HepG2 (cell line): ENCODE measurements at regions not wholly inside any gene's neighbourhood (a gene's known extent, or its start where the extent isn't known, plus 50 kb on each side); places are given as distances from the start of the nearest gene placed in this dataset.

Source experiments
- ATAC-seq: fragments of 200-7000 bp; cut with Tn5 transposase; 3 replicates; pipeline ENCODE4 v1.9.1; 2020; ENCODE audit warnings: mild to moderate bottlenecking, moderate library complexity
- BruUV-seq: library from RNA; stranded (reverse); fragments of 400-500 nt; replicated peaks from 2 replicates; lab custom pipeline; 2021; lab: Mats Ljungman, UMichigan
- CTCF ChIA-PET: fragments of 300-600 bp; formaldehyde crosslinking; extraction: SDS; loops from one replicate; lab custom pipeline; 2021; ENCODE audit warnings: low total read pairs, inconsistent platforms, low intra/inter-chr PET ratio; lab: Yijun Ruan, JAX
- POLR2A ChIA-PET: fragments of 350-600 bp; sonication (Branson Sonifier 250); formaldehyde crosslinking; loops from one replicate; lab custom pipeline; 2020; ENCODE audit warnings: antibody characterized with exemption, inconsistent platforms; lab: Yijun Ruan, JAX
- DNase-seq: peaks from one replicate; pipeline ENCODE4 v3.0.0-alpha.2; 2015; ENCODE audit warnings: low spot score
- FAIRE-seq: peaks from 3 replicates; lab custom pipeline; 2011; peaks lifted over from hg19 to GRCh38; lab: Jason Lieb, UNC
- H2AFZ ChIP-seq: one replicate; pipeline ENCODE4 v1.6.1; 2011; ENCODE audit warnings: low read length, inconsistent platforms
- H3K27ac ChIP-seq: fragments of 300-600 bp; 3 replicates; pipeline ENCODE4 v1.8.0; 2011; ENCODE audit warnings: mixed run types, mild to moderate bottlenecking, mixed read lengths, low read length, inconsistent platforms; ENCODE audit not compliant: insufficient read depth; ENCODE audit errors: extremely low read length
- H3K27me3 ChIP-seq, 2 experiments: fragments of 200-600 bp in 1 of 2; 2 replicates in 1 of 2; 3 replicates in 1 of 2; pipeline versions ENCODE4 v1.6.0 to v1.8.0; 2011; ENCODE audit warnings: low read length in 2 of 2, mild to moderate bottlenecking in 2 of 2, moderate library complexity in 2 of 2, inconsistent platforms in 1 of 2; ENCODE audit not compliant: insufficient read depth in 2 of 2, control insufficient read depth in 1 of 2
- H3K36me3 ChIP-seq, 2 experiments: fragments of 200-600 bp in 1 of 2; replicated peaks in 1 of 2; 2 replicates in 1 of 2; 3 replicates in 1 of 2; pipeline versions ENCODE4 v1.5.1 to v1.8.0; 2011; ENCODE audit warnings: low read length in 2 of 2, inconsistent platforms in 1 of 2; ENCODE audit not compliant: insufficient read depth in 2 of 2, control insufficient read depth in 1 of 2
- H3K4me1 ChIP-seq: 2 replicates; pipeline ENCODE4 v1.5.1; 2012; ENCODE audit warnings: low read length, inconsistent platforms; ENCODE audit not compliant: insufficient read depth
- H3K4me2 ChIP-seq: 2 replicates; pipeline ENCODE4 v1.6.0; 2011; ENCODE audit warnings: low read depth, low read length, inconsistent platforms
- H3K4me3 ChIP-seq, 3 experiments: fragments of 200-600 bp in 1 of 3; sonication (generic), shearing (Covaris generic) in 1 of 3; replicated peaks in 1 of 3; 2 replicates each; pipeline ENCODE4 v1.5.1; 2011 to 2016; ENCODE audit warnings: low read length in 3 of 3, inconsistent platforms in 2 of 3, low read depth in 2 of 3, mild to moderate bottlenecking in 2 of 3, control low read depth in 1 of 3, mixed read lengths in 1 of 3; ENCODE audit not compliant: insufficient read depth in 1 of 3
- H3K79me2 ChIP-seq: one replicate; pipeline ENCODE4 v1.6.1; 2011; ENCODE audit warnings: low read length, inconsistent platforms; ENCODE audit not compliant: insufficient read depth
- H3K9ac ChIP-seq: 2 replicates; pipeline ENCODE4 v1.6.0; 2011; ENCODE audit warnings: mild to moderate bottlenecking, low read depth, low read length, inconsistent platforms; ENCODE audit not compliant: insufficient read depth
- H3K9me3 ChIP-seq: 2 replicates; pipeline ENCODE4 v1.5.1; 2012; ENCODE audit warnings: mild to moderate bottlenecking, low read length
- H4K20me1 ChIP-seq: 2 replicates; pipeline ENCODE4 v1.6.0; 2011; ENCODE audit warnings: inconsistent platforms, mild to moderate bottlenecking, low read length, moderate library complexity; ENCODE audit not compliant: insufficient read depth
- CHCHD3 ChIP-seq: sonication (generic); formaldehyde crosslinking; IDR thresholded peaks from 2 replicates; pipeline ENCODE4 v1.8.0; 2022; ENCODE audit warnings: mild to moderate bottlenecking, missing genetic modification reagents, moderate library complexity
- FOXA1 ChIP-seq, 2 experiments: fragments of 450-650 bp in 1 of 2; sonication (generic) in 1 of 2; formaldehyde crosslinking in 1 of 2; IDR thresholded peaks; 2 replicates each; pipeline versions ENCODE4 v1.4.0 to v1.6.1; 2016 to 2020; ENCODE audit warnings: missing genetic modification reagents in 1 of 2
- GABPA ChIP-seq, 2 experiments: IDR thresholded peaks; 2 replicates each; pipeline ENCODE4 v1.6.1; 2011 to 2016; ENCODE audit warnings: low read depth in 2 of 2, low read length in 1 of 2, missing biosample characterization in 1 of 2, missing genetic modification characterization in 1 of 2
- JUN ChIP-seq: sonication (generic); formaldehyde crosslinking; IDR thresholded peaks from 2 replicates; pipeline ENCODE4 v1.4.0; 2020; ENCODE audit warnings: mild to moderate bottlenecking, missing genetic modification reagents
- MED13 ChIP-seq: sonication (generic); formaldehyde crosslinking; IDR thresholded peaks from 2 replicates; pipeline ENCODE4 v1.5.0; 2020; ENCODE audit warnings: missing genetic modification reagents
- MIXL1 ChIP-seq: IDR thresholded peaks from 2 replicates; pipeline ENCODE4 v1.6.1; 2016
- MLLT10 ChIP-seq: sonication (generic); formaldehyde crosslinking; IDR thresholded peaks from 2 replicates; pipeline ENCODE4 v1.4.0; 2020; ENCODE audit warnings: missing genetic modification reagents
- MTF2 ChIP-seq: sonication (generic); formaldehyde crosslinking; IDR thresholded peaks from 2 replicates; pipeline ENCODE4 v1.5.0; 2020; ENCODE audit warnings: missing genetic modification reagents, borderline replicate concordance
- NFE2 ChIP-seq: sonication (generic); formaldehyde crosslinking; IDR thresholded peaks from 2 replicates; pipeline ENCODE4 v1.4.0; 2020; ENCODE audit warnings: missing genetic modification reagents
- NONO ChIP-seq, 2 experiments: fragments of 450-650 bp in 1 of 2; sonication (generic) in 1 of 2; formaldehyde crosslinking in 1 of 2; IDR thresholded peaks in 1 of 2; conservative IDR thresholded peaks in 1 of 2; 2 replicates each; pipeline versions ENCODE4 v1.6.1 to v1.8.0; 2017 to 2022; ENCODE audit warnings: mild to moderate bottlenecking in 1 of 2, missing genetic modification reagents in 1 of 2, moderate library complexity in 1 of 2
- SMARCE1 ChIP-seq: fragments of 450-650 bp; IDR thresholded peaks from 2 replicates; pipeline ENCODE4 v1.6.1; 2017; ENCODE audit warnings: borderline replicate concordance
- SP2 ChIP-seq: sonication (generic); formaldehyde crosslinking; IDR thresholded peaks from 2 replicates; pipeline ENCODE4 v1.5.1; 2020; ENCODE audit warnings: mild to moderate bottlenecking, missing genetic modification reagents
- TRIM24 ChIP-seq: sonication (generic); formaldehyde crosslinking; IDR thresholded peaks from 2 replicates; pipeline ENCODE4 v1.8.0; 2022; ENCODE audit warnings: mild to moderate bottlenecking, missing genetic modification reagents
- ZBTB38 ChIP-seq: sonication (generic); formaldehyde crosslinking; IDR thresholded peaks from 2 replicates; pipeline ENCODE4 v1.5.1; 2020; ENCODE audit warnings: mild to moderate bottlenecking, missing genetic modification reagents
- ZNF224 ChIP-seq: sonication (generic); formaldehyde crosslinking; IDR thresholded peaks from 2 replicates; pipeline ENCODE4 v1.5.0; 2020; ENCODE audit warnings: mild to moderate bottlenecking, missing genetic modification reagents
- ZNF781 ChIP-seq: sonication (generic); formaldehyde crosslinking; IDR thresholded peaks from 2 replicates; pipeline ENCODE4 v1.5.1; 2020; ENCODE audit warnings: borderline replicate concordance, mild to moderate bottlenecking, missing genetic modification reagents; ENCODE audit errors: not compliant biosample characterization
- WGBS: methylation state at CpG from one replicate; pipeline ENCODE4 v1.1.6; 2017; ENCODE audit warnings: low lambda C conversion rate; 5-methylcytosine and 5-hydroxymethylcytosine counted together
- in situ Hi-C: cut with HindIII; loops from 2 replicates; pipeline ENCODE4 v1.10.0; 2017; ENCODE audit warnings: low pct_unique_long_range_greater_than_20kb; ENCODE audit not compliant: extremely low pct_ligation_motif_present
- intact Hi-C: fragments of 100-400 bp; cut with micrococcal nuclease; formaldehyde crosslinking; loops from one replicate; pipeline ENCODE4 v1.10.0; 2022; ENCODE audit not compliant: unreplicated experiment
- TF ChIP-seq, protein P1 (sequence below): sonication (generic); formaldehyde crosslinking; IDR thresholded peaks from 2 replicates; pipeline ENCODE4 v1.8.0; 2022; ENCODE audit warnings: mild to moderate bottlenecking, missing genetic modification reagents, moderate library complexity
- TF ChIP-seq, protein P2 (sequence below): IDR thresholded peaks from 2 replicates; pipeline ENCODE4 v1.6.1; 2016; ENCODE audit warnings: mild to moderate bottlenecking
- TF ChIP-seq, protein P3 (sequence below): sonication (generic); formaldehyde crosslinking; IDR thresholded peaks from 2 replicates; pipeline ENCODE4 v1.8.1; 2023; ENCODE audit warnings: mild to moderate bottlenecking, moderate library complexity, missing genetic modification reagents
- TF ChIP-seq, protein P4 (sequence below): sonication (generic); formaldehyde crosslinking; conservative IDR thresholded peaks from 2 replicates; pipeline ENCODE4 v1.8.0; 2022; ENCODE audit warnings: low read depth, missing genetic modification reagents

DNA sequence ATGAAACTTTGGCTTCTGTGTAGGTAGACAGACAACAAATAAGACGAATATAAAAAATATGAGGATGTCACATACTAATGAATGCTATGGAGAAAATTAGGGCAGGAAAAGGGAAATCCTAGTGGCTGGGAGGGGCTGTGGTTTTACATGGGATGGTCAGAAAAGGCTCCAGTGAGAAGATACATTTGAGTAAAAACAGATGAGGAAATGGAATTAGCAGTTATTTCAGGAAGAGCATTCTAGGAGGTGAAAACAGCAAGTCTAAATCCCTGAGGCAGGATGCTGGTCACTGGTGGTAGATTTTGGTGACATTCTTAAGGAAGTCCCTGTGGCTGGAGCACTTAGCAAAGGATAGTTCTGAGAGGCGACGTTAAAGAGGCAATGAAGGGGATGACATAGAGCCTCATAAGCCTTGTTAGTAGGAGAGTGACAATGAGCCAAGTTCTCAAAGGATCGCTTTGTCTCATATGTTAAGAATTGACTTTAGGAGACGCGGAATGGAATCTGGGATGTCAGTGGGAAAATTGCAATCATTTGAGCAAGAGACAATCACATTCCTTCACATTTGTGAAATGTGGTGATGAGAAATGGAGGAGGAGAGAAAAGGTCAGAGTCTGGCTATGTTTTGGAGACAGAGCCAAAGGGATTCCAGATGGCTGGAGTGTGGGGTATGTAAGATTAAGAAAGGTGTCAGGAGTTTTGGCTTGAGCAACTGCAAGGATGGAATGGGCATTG, 384.7 kb upstream of the FZD8 start (continued):
- TF ChIP-seq JUN, result no peak

DNA sequence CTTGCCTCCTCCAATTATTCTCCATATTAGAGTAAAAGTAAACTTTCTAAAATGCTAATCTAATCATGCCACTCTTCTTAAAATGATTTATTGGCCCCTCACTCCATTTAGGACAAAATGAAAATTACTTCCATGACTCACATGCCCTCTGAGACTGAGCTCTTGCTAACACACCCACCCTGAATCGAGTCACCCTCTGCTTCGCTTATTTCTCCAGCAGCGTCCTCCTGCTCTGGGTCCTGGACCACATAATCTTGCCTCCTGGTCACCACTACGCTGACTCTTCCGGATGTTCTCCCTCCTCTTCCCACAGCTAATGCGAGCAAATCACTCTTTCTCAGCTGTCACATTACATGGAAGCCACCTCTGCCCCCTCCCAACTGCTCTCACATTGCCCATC, 384.0 kb upstream of the FZD8 start:
- no TSS peak for BruUV-seq
- Histone ChIP-seq H3K27ac (no peak overlapping the region), H3K4me1 (no peaks in the 10 kb centered on the region), H3K4me3 (no peak overlapping the region), H3K9me3 (no peaks in the 10 kb centered on the region), H4K20me1 (no peaks in the 10 kb centered on the region), H3K4me2 (no peak overlapping the region), H3K27me3 (no peaks in the 10 kb centered on the region), H3K36me3 (no peaks in the 10 kb centered on the region), H3K9ac (no peak overlapping the region), H2AFZ (no peak overlapping the region), H3K79me2 (no peaks in the 10 kb centered on the region)
- DNase-seq (no peak), ATAC-seq (no peak), FAIRE-seq (no peak)
- 51% methylated on average over 6 of the region's 6 CpGs for WGBS
- intact Hi-C loops, result no loop called here
- ChIA-PET CTCF (no interaction called here), POLR2A (no interaction called here)
- in situ Hi-C loops, result no loop called here
- TF ChIP-seq ZNF224 (no peak), NONO (IDR thresholded peaks at IDR 0.05) (no peak), NONO (CRISPR knock-in tag; conservative IDR thresholded peaks at IDR 0.05) (no peak), NFE2 (CRISPR knock-in tag) (no peak), SMARCE1 (no peak), ZBTB38 (CRISPR knock-in tag) (no peak), GABPA (IDR thresholded peaks at IDR 0.05; ENCODE audit: low read depth, low read length) (no peak), GABPA (CRISPR knock-in tag; IDR thresholded peaks at IDR 0.05; ENCODE audit: low read depth) (no peak), FOXA1 (IDR thresholded peaks at IDR 0.05) (no peak), FOXA1 (CRISPR knock-in tag; IDR thresholded peaks at IDR 0.05) (no peak), MLLT10 (no peak), MED13 (CRISPR knock-in tag) (no peak), MIXL1 (CRISPR knock-in tag) (no peak), MTF2 (CRISPR knock-in tag) (no peak), CHCHD3 (CRISPR knock-in tag) (no peak), ZNF781 (CRISPR knock-in tag) (no peak), SP2 (no peak), TRIM24 (CRISPR knock-in tag) (no peak)
- TF ChIP-seq, protein P1, sequence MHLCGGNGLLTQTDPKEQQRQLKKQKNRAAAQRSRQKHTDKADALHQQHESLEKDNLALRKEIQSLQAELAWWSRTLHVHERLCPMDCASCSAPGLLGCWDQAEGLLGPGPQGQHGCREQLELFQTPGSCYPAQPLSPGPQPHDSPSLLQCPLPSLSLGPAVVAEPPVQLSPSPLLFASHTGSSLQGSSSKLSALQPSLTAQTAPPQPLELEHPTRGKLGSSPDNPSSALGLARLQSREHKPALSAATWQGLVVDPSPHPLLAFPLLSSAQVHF (CRISPR knock-in tag), result no peak
- TF ChIP-seq, protein P2, sequence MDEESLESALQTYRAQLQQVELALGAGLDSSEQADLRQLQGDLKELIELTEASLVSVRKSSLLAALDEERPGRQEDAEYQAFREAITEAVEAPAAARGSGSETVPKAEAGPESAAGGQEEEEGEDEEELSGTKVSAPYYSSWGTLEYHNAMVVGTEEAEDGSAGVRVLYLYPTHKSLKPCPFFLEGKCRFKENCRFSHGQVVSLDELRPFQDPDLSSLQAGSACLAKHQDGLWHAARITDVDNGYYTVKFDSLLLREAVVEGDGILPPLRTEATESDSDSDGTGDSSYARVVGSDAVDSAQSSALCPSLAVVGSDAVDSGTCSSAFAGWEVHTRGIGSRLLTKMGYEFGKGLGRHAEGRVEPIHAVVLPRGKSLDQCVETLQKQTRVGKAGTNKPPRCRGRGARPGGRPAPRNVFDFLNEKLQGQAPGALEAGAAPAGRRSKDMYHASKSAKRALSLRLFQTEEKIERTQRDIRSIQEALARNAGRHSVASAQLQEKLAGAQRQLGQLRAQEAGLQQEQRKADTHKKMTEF, result no peak
- TF ChIP-seq, protein P3, sequence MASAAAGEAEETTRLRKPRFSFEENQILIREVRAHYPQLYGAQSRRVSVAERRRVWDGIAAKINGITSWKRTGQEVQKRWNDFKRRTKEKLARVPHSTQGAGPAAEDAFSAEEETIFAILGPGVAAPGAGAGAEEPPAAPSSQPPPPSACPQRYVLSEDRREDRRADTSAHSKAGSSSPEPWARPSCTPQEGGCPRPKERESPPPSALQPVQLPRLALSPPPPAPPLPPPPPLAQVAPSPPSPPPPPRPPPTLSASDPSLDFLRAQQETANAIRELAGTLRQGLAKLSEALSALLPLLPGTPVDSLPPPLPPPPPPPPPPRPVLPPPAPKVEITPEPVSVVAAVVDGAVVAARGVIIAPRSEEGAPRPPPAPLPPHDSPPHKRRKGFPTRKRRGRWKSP (CRISPR knock-in tag), result no peak
- TF ChIP-seq, protein P4, sequence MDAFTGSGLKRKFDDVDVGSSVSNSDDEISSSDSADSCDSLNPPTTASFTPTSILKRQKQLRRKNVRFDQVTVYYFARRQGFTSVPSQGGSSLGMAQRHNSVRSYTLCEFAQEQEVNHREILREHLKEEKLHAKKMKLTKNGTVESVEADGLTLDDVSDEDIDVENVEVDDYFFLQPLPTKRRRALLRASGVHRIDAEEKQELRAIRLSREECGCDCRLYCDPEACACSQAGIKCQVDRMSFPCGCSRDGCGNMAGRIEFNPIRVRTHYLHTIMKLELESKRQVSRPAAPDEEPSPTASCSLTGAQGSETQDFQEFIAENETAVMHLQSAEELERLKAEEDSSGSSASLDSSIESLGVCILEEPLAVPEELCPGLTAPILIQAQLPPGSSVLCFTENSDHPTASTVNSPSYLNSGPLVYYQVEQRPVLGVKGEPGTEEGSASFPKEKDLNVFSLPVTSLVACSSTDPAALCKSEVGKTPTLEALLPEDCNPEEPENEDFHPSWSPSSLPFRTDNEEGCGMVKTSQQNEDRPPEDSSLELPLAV (CRISPR knock-in tag), result no peak
